SH-SY5Y (cell line): ENCODE measurements at regions not wholly inside any gene's neighbourhood (a gene's known extent, or its start where the extent isn't known, plus 50 kb on each side); places are given as distances from the start of the nearest gene placed in this dataset.

ENCODE experiments used
- GATA2 ChIP-seq: IDR thresholded peaks from 2 replicates; pipeline ENCODE4 v1.6.1; 2011; ENCODE audit warnings: mild to moderate bottlenecking, low read depth, low read length
- GATA3 ChIP-seq: IDR thresholded peaks from 2 replicates; pipeline ENCODE4 v1.6.1; 2011; ENCODE audit warnings: low read depth, mild to moderate bottlenecking, low read length, moderate library complexity

DNA sequence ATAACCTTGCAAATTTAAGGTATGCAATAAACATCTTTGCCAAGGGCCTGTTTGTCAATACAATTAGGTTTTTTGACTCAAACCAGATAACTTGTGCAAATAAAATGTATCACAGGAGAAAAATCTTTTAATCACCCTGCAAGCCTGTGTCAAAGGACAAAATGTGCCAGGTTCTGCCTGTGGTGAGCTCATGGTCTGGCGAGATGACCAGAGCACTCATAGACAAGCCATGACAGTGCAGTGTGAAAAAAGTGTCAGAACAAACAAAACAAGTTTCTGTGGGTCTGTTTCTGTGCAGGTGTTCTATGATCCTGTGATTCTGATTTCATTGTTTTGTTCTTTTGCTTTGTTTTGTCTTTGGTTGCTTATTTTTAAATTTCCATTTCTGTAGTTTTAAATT lies 847.2 kb downstream of the VRK1 start:
- TF ChIP-seq GATA2: no peak
- no peak for TF ChIP-seq GATA3
